HUES48 (cell line): ENCODE measurements at regions not wholly inside any gene's neighbourhood (a gene's known extent, or its start where the extent isn't known, plus 50 kb on each side); places are given as distances from the start of the nearest gene placed in this dataset.

Experiments
- H3K27ac ChIP-seq: one replicate; pipeline ENCODE4 v1.7.0; 2013; ENCODE audit warnings: low read depth, low read length, inconsistent platforms
- H3K27me3 ChIP-seq: 2 replicates; pipeline ENCODE4 v1.6.1; 2013; ENCODE audit warnings: mild to moderate bottlenecking, low read length; ENCODE audit not compliant: control insufficient read depth, insufficient read depth
- H3K36me3 ChIP-seq: 2 replicates; pipeline ENCODE4 v1.6.1; 2013; ENCODE audit warnings: low read length; ENCODE audit not compliant: control insufficient read depth, insufficient read depth
- H3K4me1 ChIP-seq: 2 replicates; pipeline ENCODE4 v1.6.1; 2013; ENCODE audit warnings: mild to moderate bottlenecking, low read length; ENCODE audit not compliant: control insufficient read depth, insufficient read depth
- H3K4me3 ChIP-seq: 2 replicates; pipeline ENCODE4 v1.5.1; 2013; ENCODE audit warnings: mild to moderate bottlenecking, low read depth, low read length
- H3K9ac ChIP-seq: 2 replicates; pipeline ENCODE4 v1.6.1; 2013; ENCODE audit warnings: mild to moderate bottlenecking, low read depth, low read length, moderate library complexity
- H3K9me3 ChIP-seq: 2 replicates; pipeline ENCODE4 v1.6.1; 2013; ENCODE audit warnings: low read length; ENCODE audit not compliant: control insufficient read depth, insufficient read depth

DNA sequence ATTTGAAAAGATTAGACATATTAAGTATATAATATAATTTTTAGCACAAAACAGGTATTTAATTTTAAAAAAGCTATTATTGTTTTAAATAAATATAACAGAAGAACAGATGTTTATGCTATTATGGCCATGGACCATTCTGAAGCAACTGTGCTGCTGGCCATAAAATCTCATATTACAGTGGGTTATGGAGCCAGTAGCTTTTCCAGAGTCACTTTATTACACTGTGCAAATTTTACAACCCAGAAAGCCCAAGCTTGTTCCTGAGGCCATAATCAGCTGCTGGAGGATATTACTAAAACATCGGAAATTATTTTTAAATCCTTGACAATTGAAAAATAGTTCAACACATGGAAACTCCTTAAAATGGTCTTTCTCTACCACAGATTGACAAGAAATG is 557.3 kb upstream of the KCNMB2 start:
- no peak overlapping the region for H3K4me3 ChIP-seq
- H3K9ac ChIP-seq: no peak overlapping the region
- no peaks in the 10 kb centered on the region for H3K9me3 ChIP-seq
- no peaks in the 10 kb centered on the region for H3K36me3 ChIP-seq
- no peaks in the 10 kb centered on the region for H3K27me3 ChIP-seq
- no peak overlapping the region for H3K27ac ChIP-seq
- no peaks in the 10 kb centered on the region for H3K4me1 ChIP-seq

DNA sequence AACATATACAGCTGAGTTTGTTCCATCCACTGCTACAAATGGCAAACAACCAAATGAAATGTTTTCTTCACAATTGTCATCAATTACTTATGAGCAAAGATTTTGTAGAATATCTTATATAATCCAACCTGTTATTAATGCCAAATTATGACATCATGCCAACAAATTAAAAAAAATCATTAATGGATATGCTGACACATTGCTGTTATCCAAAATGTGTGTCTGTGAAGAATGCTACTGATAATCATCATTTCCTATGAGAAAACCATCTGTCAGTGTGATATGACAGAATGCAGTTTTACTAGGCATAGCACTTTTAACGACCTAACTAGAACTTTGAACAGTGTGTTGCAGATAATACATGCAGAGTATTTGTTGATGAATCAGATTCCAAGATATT is 556.5 kb upstream of the KCNMB2 start:
- H3K36me3 ChIP-seq: no peaks in the 10 kb centered on the region
- H3K9me3 ChIP-seq: no peaks in the 10 kb centered on the region
- no peaks in the 10 kb centered on the region for H3K4me1 ChIP-seq
- H3K27ac ChIP-seq: no peak overlapping the region
- no peaks in the 10 kb centered on the region for H3K27me3 ChIP-seq
- no peak overlapping the region for H3K4me3 ChIP-seq
- H3K9ac ChIP-seq: no peak overlapping the region

DNA sequence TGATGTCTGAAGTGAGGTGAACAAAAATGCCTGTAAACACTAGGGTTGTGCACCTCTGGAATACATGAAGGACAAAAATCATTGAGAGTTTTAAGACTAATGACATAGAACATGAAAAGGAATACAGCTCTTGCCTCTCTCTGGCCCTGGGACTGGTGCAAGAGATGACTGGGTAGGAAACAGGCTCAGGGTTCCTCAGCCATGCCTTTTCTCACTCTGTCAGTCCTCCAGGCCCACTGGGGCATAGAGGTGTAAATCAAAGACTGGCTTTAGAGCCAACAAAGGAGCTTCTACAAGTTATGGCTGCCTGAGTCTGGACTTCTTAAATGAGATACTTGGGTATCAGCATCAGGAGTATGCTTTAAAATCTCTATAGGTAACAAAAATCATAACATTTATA is 554.7 kb upstream of the KCNMB2 start:
- Histone ChIP-seq H3K9ac (no peak overlapping the region), H3K9me3 (no peaks in the 10 kb centered on the region), H3K36me3 (no peaks in the 10 kb centered on the region), H3K4me1 (no peaks in the 10 kb centered on the region), H3K27me3 (no peaks in the 10 kb centered on the region), H3K27ac (no peak overlapping the region), H3K4me3 (no peak overlapping the region)

DNA sequence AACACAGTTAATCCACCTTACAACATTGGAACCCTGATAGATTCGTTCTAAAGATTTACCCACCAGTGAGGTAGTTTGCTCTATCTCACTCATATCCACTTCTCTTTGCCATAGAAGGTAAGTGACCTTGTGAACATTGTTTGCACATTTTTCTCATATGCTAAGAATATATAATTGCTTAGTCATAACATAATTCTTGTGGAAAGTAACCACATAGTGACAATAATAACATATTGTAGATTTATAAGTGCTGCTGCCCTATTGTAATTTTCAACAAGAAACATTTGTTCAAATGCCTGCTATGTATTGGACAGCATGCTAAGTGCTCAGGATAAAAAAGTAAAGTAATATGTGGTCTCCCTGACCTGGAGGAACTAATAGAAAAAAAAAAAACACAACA is 554.2 kb upstream of the KCNMB2 start:
- no peak overlapping the region for H3K27ac ChIP-seq
- H3K9me3 ChIP-seq: no peaks in the 10 kb centered on the region
- no peaks in the 10 kb centered on the region for H3K4me1 ChIP-seq
- H3K36me3 ChIP-seq: no peaks in the 10 kb centered on the region
- no peak overlapping the region for H3K4me3 ChIP-seq
- H3K27me3 ChIP-seq: no peaks in the 10 kb centered on the region
- no peak overlapping the region for H3K9ac ChIP-seq

DNA sequence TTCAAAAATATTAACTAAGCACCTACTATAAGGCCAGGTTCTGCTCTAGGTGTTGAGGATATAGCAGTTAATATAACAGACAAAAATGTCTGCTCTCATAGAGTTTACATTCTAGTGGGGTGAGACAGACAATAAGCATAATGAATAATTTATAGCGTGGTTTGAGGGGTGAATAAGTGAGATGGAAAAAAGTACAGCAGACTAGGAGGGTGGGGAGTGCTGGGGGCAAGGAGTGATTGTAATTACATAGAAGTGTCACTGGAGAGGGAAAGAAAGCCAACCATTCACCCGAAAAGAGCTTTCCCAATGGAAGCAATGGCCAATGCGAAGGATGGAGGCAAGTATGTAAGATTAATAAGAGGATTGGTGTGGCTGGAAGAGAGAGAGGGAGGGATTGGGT is 552.9 kb upstream of the KCNMB2 start:
- Histone ChIP-seq H3K4me3 (no peak overlapping the region), H3K4me1 (no peaks in the 10 kb centered on the region), H3K36me3 (no peaks in the 10 kb centered on the region), H3K9ac (no peak overlapping the region), H3K27ac (no peak overlapping the region), H3K9me3 (no peaks in the 10 kb centered on the region), H3K27me3 (no peaks in the 10 kb centered on the region)

DNA sequence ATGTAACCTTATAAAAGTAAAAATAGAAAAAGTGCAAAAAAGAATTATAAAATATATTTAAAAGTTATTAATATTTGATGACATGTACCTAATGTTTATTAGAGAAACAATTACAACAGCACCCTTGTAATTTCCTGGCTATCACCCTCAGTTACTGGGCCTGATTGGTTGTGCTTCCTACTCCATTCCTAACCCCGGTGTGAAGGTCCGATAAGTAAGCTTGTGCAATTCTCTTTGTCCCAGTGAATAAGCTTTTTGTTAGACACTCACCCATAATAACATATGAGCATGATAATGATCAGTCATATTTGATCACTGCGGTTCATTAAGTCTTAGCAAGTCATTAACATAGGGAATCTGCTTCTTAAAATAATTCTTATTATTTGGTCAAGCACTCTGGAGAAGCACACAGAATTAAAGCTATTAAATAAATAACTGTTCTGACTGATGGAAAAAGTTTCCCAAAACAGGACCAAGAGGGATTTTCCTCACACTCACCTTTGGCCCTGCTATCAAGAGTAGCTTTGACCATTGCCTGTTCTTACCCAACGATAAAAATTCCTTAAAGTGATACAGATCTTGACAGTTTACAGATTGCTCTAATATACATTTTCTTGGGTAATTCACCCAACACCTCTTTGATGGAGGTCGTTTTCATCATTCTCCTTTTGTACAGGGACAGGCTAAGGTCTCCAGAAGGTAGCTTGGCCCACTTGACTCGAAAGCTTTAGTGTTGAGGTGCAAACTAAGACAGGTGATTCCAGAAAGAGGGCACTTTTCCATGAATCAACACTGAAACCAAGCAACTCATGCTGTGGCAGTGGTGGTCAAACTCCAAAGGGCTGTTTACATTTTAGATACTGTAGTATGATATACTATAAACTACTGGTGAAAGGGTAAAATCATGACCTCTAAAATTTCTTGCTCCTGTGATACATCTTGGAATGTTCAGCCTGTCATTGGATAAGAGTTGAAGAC is 543.0 kb upstream of the KCNMB2 start:
- Histone ChIP-seq H3K9me3 (no peaks in the 10 kb centered on the region), H3K4me3 (no peak overlapping the region)

DNA sequence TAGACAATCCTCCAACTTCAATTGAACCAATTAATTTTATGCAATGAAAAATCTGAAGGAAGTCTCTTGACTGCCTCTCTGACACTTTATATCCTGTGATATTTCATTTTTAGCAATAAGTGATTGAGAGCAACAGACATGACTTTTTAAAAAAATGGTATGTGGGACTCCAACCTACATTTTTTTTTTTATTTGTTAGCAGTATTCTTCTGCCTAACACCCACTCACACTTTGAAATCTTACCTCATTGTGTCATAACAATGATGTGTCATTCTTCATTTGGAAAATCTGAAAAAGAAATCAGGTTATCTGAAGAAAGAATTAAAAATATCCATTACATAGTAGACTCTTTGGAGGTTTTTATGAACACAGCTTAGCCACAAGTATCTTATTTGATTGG is 541.3 kb upstream of the KCNMB2 start:
- H3K9me3 ChIP-seq: no peaks in the 10 kb centered on the region
- no peaks in the 10 kb centered on the region for H3K4me1 ChIP-seq
- no peak overlapping the region for H3K4me3 ChIP-seq
- no peak overlapping the region for H3K27ac ChIP-seq
- no peak overlapping the region for H3K9ac ChIP-seq
- no peaks in the 10 kb centered on the region for H3K27me3 ChIP-seq
- H3K36me3 ChIP-seq: no peaks in the 10 kb centered on the region

More for the DNA sequence above, 543.0 kb upstream of the KCNMB2 start:
- Histone ChIP-seq H3K36me3 (no peaks in the 10 kb centered on the region), H3K9ac (no peak overlapping the region), H3K27ac (no peak overlapping the region), H3K27me3 (no peaks in the 10 kb centered on the region), H3K4me1 (no peaks in the 10 kb centered on the region)

DNA sequence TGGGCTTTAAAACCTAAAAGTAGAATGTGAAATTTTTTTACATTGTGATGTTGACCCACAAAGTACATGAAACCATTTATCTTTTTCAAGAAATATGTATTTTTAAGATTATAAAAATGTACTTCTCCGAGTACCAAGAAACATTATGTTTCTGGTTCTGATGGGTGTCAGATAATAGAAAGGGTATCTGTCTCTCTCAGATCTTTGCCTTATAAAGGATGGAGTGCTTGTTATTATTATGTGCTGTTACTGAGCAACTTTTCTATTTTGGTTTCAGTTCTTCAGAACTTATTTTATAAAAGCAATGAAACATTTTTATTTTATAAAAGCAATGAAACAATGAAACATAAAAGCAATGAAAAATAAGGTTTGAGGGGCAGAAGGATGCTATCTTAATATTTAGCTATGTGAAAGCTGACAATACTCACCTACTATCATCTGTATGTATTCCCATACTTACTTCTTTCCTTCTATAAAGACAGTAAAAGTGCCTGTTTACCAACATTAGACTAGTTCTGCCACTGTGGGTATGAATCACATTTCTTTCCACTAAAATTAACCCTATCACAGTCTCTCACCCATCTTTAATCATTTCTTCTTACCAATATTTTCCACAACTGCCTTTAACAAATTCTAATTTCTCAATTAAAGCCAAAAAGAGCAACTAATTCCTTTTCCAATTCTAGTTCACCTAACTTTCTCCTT is 540.7 kb upstream of the KCNMB2 start:
- Histone ChIP-seq H3K9ac (no peak overlapping the region), H3K27me3 (no peaks in the 10 kb centered on the region), H3K4me3 (no peak overlapping the region), H3K9me3 (no peaks in the 10 kb centered on the region), H3K36me3 (no peaks in the 10 kb centered on the region), H3K27ac (no peak overlapping the region), H3K4me1 (no peaks in the 10 kb centered on the region)

DNA sequence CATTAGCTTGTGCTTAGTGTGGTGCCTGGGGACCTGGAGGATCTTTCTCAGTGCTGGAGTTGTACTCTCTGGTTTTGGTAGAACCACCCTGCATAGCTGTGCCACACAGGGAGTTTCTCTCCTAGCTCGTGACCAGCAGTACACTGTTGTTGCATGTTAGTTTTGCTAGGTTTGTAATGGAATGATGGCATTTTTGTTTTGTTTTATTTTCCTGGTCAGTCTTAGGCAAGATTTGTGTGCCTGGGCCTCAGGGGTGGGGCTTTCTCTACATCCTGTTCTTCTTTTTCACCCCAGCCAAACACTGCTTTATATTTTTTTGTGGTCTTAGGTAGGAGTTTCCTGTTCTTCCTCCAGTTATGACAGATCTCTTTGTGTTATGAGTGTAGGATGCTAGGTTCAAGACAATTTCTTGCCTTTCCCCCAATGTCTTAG is 534.5 kb upstream of the KCNMB2 start:
- no peak overlapping the region for H3K27ac ChIP-seq
- H3K36me3 ChIP-seq: no peaks in the 10 kb centered on the region
- H3K4me3 ChIP-seq: no peak overlapping the region
- no peaks in the 10 kb centered on the region for H3K9me3 ChIP-seq
- no peak overlapping the region for H3K9ac ChIP-seq
- no peaks in the 10 kb centered on the region for H3K27me3 ChIP-seq
- no peaks in the 10 kb centered on the region for H3K4me1 ChIP-seq

DNA sequence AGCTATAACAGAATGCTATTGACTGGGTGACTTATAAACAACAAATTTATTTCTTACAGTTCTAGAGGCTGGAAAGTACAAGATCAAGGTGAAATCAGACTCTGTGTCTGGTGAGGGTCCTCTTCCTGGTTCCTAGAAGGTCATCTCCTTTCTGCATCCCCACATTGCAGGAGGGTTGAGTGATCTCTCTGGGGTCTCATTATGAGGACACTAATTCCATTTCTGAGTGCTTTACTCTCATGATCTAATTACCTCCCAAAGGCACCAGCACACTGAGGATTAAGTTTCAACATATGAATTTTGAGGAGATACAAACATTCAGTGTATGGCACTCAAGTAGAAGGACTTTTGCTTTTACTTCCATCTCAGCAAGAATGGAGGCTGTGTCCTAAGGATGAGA is 534.1 kb upstream of the KCNMB2 start:
- Histone ChIP-seq H3K36me3 (no peaks in the 10 kb centered on the region), H3K4me3 (no peak overlapping the region), H3K4me1 (no peaks in the 10 kb centered on the region), H3K9me3 (no peaks in the 10 kb centered on the region), H3K27ac (no peak overlapping the region), H3K9ac (no peak overlapping the region), H3K27me3 (no peaks in the 10 kb centered on the region)

DNA sequence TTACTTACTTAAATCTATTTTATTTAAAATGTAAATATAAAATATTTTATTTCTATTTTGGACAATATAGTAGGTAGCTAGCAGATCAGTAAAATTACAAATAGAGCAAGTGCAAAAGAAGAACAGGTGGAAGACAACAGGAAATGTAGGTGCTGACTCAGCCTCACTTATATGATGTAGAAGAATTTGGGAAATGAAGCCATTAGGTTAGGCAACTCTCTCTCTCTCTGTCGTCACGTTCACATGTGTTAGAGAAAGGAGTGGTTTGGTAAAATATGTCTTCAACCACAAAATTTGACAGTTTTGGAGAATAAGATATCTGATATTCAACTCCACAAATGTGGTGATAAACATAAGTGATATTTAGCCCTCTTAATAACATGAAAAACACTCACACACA is 532.5 kb upstream of the KCNMB2 start:
- no peaks in the 10 kb centered on the region for H3K27me3 ChIP-seq
- H3K9me3 ChIP-seq: no peaks in the 10 kb centered on the region
- no peaks in the 10 kb centered on the region for H3K36me3 ChIP-seq
- no peaks in the 10 kb centered on the region for H3K4me1 ChIP-seq
- H3K4me3 ChIP-seq: no peak overlapping the region
- H3K27ac ChIP-seq: no peak overlapping the region
- no peak overlapping the region for H3K9ac ChIP-seq
